ENCODE measurements at regions not wholly inside any gene's neighbourhood (a gene's known extent, or its start where the extent isn't known, plus 50 kb on each side); places are given as distances from the start of the nearest gene placed in this dataset.

DNA sequence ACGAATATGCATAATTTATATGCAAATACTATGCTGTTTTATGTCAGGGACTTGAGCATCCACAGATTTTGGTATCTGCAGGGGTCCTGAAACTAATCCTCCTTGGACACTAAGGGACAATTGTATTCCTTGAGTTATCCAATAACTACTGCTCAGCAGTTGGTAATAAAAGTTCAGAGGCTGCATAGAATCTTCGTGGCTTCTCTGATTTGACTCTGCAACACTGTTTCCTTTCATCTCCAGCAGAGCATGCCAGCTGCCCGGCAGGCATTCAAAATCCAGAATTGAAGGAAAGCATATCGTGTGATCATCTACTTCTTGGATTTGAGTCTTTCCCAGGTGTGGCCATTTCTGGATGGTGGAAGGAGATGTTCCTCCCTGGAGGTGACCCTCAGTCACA is 64.5 kb upstream of the MRI1 start (continued):
- TF ChIP-seq, protein P1, sequence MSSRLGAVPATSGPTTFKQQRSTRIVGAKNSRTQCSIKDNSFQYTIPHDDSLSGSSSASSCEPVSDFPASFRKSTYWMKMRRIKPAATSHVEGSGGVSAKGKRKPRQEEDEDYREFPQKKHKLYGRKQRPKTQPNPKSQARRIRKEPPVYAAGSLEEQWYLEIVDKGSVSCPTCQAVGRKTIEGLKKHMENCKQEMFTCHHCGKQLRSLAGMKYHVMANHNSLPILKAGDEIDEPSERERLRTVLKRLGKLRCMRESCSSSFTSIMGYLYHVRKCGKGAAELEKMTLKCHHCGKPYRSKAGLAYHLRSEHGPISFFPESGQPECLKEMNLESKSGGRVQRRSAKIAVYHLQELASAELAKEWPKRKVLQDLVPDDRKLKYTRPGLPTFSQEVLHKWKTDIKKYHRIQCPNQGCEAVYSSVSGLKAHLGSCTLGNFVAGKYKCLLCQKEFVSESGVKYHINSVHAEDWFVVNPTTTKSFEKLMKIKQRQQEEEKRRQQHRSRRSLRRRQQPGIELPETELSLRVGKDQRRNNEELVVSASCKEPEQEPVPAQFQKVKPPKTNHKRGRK (CRISPR knock-in tag; IDR thresholded peaks at IDR 0.05): no peak
- TF ChIP-seq ZNF235 (CRISPR knock-in tag; IDR thresholded peaks at IDR 0.05; ENCODE audit: borderline replicate concordance): no peak
- TF ChIP-seq, protein P2, sequence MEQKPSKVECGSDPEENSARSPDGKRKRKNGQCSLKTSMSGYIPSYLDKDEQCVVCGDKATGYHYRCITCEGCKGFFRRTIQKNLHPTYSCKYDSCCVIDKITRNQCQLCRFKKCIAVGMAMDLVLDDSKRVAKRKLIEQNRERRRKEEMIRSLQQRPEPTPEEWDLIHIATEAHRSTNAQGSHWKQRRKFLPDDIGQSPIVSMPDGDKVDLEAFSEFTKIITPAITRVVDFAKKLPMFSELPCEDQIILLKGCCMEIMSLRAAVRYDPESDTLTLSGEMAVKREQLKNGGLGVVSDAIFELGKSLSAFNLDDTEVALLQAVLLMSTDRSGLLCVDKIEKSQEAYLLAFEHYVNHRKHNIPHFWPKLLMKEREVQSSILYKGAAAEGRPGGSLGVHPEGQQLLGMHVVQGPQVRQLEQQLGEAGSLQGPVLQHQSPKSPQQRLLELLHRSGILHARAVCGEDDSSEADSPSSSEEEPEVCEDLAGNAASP (CRISPR knock-in tag; IDR thresholded peaks at IDR 0.05; ENCODE audit: borderline replicate concordance): no peak
- TF ChIP-seq, protein P3, sequence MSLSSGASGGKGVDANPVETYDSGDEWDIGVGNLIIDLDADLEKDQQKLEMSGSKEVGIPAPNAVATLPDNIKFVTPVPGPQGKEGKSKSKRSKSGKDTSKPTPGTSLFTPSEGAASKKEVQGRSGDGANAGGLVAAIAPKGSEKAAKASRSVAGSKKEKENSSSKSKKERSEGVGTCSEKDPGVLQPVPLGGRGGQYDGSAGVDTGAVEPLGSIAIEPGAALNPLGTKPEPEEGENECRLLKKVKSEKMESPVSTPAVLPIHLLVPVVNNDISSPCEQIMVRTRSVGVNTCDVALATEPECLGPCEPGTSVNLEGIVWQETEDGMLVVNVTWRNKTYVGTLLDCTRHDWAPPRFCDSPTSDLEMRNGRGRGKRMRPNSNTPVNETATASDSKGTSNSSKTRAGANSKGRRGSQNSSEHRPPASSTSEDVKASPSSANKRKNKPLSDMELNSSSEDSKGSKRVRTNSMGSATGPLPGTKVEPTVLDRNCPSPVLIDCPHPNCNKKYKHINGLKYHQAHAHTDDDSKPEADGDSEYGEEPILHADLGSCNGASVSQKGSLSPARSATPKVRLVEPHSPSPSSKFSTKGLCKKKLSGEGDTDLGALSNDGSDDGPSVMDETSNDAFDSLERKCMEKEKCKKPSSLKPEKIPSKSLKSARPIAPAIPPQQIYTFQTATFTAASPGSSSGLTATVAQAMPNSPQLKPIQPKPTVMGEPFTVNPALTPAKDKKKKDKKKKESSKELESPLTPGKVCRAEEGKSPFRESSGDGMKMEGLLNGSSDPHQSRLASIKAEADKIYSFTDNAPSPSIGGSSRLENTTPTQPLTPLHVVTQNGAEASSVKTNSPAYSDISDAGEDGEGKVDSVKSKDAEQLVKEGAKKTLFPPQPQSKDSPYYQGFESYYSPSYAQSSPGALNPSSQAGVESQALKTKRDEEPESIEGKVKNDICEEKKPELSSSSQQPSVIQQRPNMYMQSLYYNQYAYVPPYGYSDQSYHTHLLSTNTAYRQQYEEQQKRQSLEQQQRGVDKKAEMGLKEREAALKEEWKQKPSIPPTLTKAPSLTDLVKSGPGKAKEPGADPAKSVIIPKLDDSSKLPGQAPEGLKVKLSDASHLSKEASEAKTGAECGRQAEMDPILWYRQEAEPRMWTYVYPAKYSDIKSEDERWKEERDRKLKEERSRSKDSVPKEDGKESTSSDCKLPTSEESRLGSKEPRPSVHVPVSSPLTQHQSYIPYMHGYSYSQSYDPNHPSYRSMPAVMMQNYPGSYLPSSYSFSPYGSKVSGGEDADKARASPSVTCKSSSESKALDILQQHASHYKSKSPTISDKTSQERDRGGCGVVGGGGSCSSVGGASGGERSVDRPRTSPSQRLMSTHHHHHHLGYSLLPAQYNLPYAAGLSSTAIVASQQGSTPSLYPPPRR (CRISPR knock-in tag; IDR thresholded peaks at IDR 0.05; ENCODE audit: borderline replicate concordance): no peak

DNA sequence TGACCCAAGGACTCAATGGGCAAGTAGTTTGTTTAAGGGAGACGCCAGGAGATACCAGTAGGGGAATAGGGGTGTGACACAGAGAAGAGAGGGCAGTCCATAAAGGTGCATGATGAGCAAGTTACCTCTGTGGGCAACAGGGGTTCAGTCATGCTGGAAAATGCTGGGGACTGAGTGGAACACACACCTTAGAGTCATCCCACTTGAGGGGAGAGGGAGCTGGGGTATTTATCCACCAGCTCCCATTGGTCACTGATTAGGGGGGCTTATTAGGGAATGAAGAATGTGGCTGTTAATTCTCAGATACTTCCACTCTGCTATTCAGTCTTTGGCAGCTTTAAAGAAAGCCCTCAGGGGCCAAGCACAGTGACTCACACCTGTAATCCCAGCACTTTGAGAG is 67.5 kb upstream of the MRI1 start:
- Histone ChIP-seq H3K9me3 (ENCODE audit: low read length) (no peaks in the 10 kb centered on the region), H3K27me3 (ENCODE audit: control insufficient read depth in 1 of 2, insufficient read depth in 2 of 2, low read length in 2 of 2) (peaks cover 1 to 28% of the 10 kb centered on the region in 2 experiments; a peak in 3 of 5 replicates), H2AFZ (ENCODE audit: low read length) (no peak overlapping the region), H3K9ac (ENCODE audit: insufficient read depth, low read depth, low read length) (no peak overlapping the region), H4K20me1 (ENCODE audit: insufficient read depth, low read length) (no peaks in the 10 kb centered on the region), H3K79me2 (ENCODE audit: insufficient read depth, low read length) (no peaks in the 10 kb centered on the region), H3K4me2 (ENCODE audit: low read depth, low read length) (no peak overlapping the region), H3K4me3 (replicated peaks in 1 of 3; ENCODE audit: insufficient read depth in 1 of 3, low read depth in 2 of 3, low read length in 3 of 3) (no peak overlapping the region), H3K4me1 (ENCODE audit: insufficient read depth, low read length) (no peaks in the 10 kb centered on the region), H3K27ac (ENCODE audit: extremely low read length, insufficient read depth, low read length) (no peak overlapping the region), H3K36me3 (replicated peaks in 1 of 2; ENCODE audit: control insufficient read depth in 1 of 2, insufficient read depth in 2 of 2, low read length in 2 of 2) (no peaks in the 10 kb centered on the region)
- BruUV-seq (replicated peaks): no TSS peak
- no peak for ATAC-seq
- POLR2A ChIA-PET: no interaction called here
- intact Hi-C loops (cut with micrococcal nuclease; ENCODE audit: unreplicated experiment): no loop called here
- 31% methylated on average over 1 of the region's 1 CpG for WGBS (ENCODE audit: low lambda C conversion rate)
- no peak for DNase-seq (ENCODE audit: low spot score)
- in situ Hi-C loops (cut with HindIII; ENCODE audit: extremely low pct_ligation_motif_present, low pct_unique_long_range_greater_than_20kb): no loop called here
- no peak for FAIRE-seq
- CTCF ChIA-PET (ENCODE audit: low intra/inter-chr PET ratio, low total read pairs): no interaction called here
- TF ChIP-seq CBFB (CRISPR knock-in tag; IDR thresholded peaks at IDR 0.05): no peak
- no peak for TF ChIP-seq GPN1 (CRISPR knock-in tag; IDR thresholded peaks at IDR 0.05; ENCODE audit: borderline replicate concordance)
- no peak for TF ChIP-seq ZMYM2 (CRISPR knock-in tag; IDR thresholded peaks at IDR 0.05)
- no peak for TF ChIP-seq MTF1 (CRISPR knock-in tag; IDR thresholded peaks at IDR 0.05)
- no peak for TF ChIP-seq TGIF2 (CRISPR knock-in tag; IDR thresholded peaks at IDR 0.05)
- TF ChIP-seq FOXO1 (CRISPR knock-in tag; IDR thresholded peaks at IDR 0.05): no peak
- no peak for TF ChIP-seq HMG20B (CRISPR knock-in tag; conservative IDR thresholded peaks at IDR 0.05)
- no peak for TF ChIP-seq CENPX (CRISPR knock-in tag; IDR thresholded peaks at IDR 0.05)
- TF ChIP-seq, protein P4, sequence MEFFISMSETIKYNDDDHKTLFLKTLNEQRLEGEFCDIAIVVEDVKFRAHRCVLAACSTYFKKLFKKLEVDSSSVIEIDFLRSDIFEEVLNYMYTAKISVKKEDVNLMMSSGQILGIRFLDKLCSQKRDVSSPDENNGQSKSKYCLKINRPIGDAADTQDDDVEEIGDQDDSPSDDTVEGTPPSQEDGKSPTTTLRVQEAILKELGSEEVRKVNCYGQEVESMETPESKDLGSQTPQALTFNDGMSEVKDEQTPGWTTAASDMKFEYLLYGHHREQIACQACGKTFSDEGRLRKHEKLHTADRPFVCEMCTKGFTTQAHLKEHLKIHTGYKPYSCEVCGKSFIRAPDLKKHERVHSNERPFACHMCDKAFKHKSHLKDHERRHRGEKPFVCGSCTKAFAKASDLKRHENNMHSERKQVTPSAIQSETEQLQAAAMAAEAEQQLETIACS (CRISPR knock-in tag; IDR thresholded peaks at IDR 0.05): no peak
- TF ChIP-seq KDM5B (CRISPR knock-in tag; IDR thresholded peaks at IDR 0.05; ENCODE audit: borderline replicate concordance): no peak
- TF ChIP-seq NR2F6 (IDR thresholded peaks at IDR 0.05): no peak
- TF ChIP-seq NR2F6 (CRISPR knock-in tag; IDR thresholded peaks at IDR 0.05): no peak

Data from HepG2 (cell line).